LNCAP (cell line): ENCODE measurements at regions not wholly inside any gene's neighbourhood (a gene's known extent, or its start where the extent isn't known, plus 50 kb on each side); places are given as distances from the start of the nearest gene placed in this dataset.

ENCODE experiments used
- CTCF ChIP-seq: fragments of 450-650 bp; IDR thresholded peaks from 2 replicates; pipeline ENCODE4 v1.5.1; 2017; ENCODE audit warnings: mild to moderate bottlenecking

- TF ChIP-seq CTCF, result no peak
Measured at GRCh38 chr7:41096917-41097316, 606.0 kb downstream of the INHBA start.

- no peak for TF ChIP-seq CTCF
Measured at GRCh38 chr7:41093141-41093540, 609.7 kb downstream of the INHBA start.

- no peak for TF ChIP-seq CTCF
Measured at GRCh38 chr7:41085244-41085643, 617.6 kb downstream of the INHBA start.

- no peak for TF ChIP-seq CTCF
Measured at GRCh38 chr7:41084381-41084780, 618.5 kb downstream of the INHBA start.

GRCh38 chr7:41069635-41070034 lies 633.3 kb downstream of the INHBA start:
- no peak for TF ChIP-seq CTCF

- no peak for TF ChIP-seq CTCF
Measured at GRCh38 chr7:41067576-41067975, 635.3 kb downstream of the INHBA start.

- TF ChIP-seq CTCF, result no peak
Measured at GRCh38 chr7:41065663-41066062, 637.2 kb downstream of the INHBA start.

GRCh38 chr7:41063116-41063515 lies 639.8 kb downstream of the INHBA start:
- no peak for TF ChIP-seq CTCF
